ENCODE measurements at regions not wholly inside any gene's neighbourhood (a gene's known extent, or its start where the extent isn't known, plus 50 kb on each side); places are given as distances from the start of the nearest gene placed in this dataset.

- TF ChIP-seq POLR2A (IDR thresholded peaks at IDR 0.05): no peak
- no peak for TF ChIP-seq CTCF (IDR thresholded peaks at IDR 0.05)
Measured at GRCh38 chr3:116870379-116870778, 160.8 kb downstream of the TUSC7 start.

Measured in Peyer's patch (tissue), 4 donors.